ENCODE measurements at regions not wholly inside any gene's neighbourhood (a gene's known extent, or its start where the extent isn't known, plus 50 kb on each side); places are given as distances from the start of the nearest gene placed in this dataset.

DNA sequence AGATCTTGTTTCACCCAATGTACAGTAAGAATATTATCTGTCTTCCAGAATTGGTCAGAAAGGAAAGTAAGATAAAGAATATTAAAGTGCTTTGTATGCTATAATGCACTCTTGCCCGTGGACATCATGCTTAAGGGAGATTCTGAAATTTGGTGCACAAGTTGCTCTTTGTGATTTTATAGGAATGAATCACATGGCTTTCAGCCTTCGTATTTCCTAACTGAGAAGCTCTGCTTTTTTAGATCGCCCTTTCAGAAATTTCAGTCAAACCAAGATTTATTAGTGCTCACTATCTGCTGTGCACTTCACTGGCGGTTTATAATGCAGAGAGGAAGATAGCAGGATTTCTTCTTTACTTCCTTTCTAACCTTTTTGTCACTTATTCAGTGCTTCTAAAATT, 1248.5 kb upstream of the LRRN3 start:
- TF ChIP-seq ZFP3 (CRISPR knock-in tag; IDR thresholded peaks at IDR 0.05) (no peak), ZFP30 (CRISPR knock-in tag; IDR thresholded peaks at IDR 0.05) (no peak), CSDC2 (CRISPR knock-in tag; IDR thresholded peaks at IDR 0.05) (no peak), BACH2 (CRISPR knock-in tag; IDR thresholded peaks at IDR 0.05; ENCODE audit: borderline replicate concordance) (no peak), SNAI2 (CRISPR knock-in tag; IDR thresholded peaks at IDR 0.05) (no peak), ISL1 (CRISPR knock-in tag; IDR thresholded peaks at IDR 0.05) (no peak), PPARA (CRISPR knock-in tag; IDR thresholded peaks at IDR 0.05; ENCODE audit: borderline replicate concordance) (no peak), TOX (CRISPR knock-in tag; IDR thresholded peaks at IDR 0.05; ENCODE audit: borderline replicate concordance) (no peak), ARNTL (CRISPR knock-in tag; IDR thresholded peaks at IDR 0.05; ENCODE audit: borderline replicate concordance, low read depth) (no peak), GLIS3 (CRISPR knock-in tag; IDR thresholded peaks at IDR 0.05) (no peak), OSR1 (CRISPR knock-in tag; IDR thresholded peaks at IDR 0.05) (no peak)

Measured in SK-N-SH treated with all-trans-retinoic acid at 6 μM for 48 hours (cell line).